Trophoblast cell (in vitro differentiated cells and primary cell): ENCODE measurements at regions not wholly inside any gene's neighbourhood (a gene's known extent, or its start where the extent isn't known, plus 50 kb on each side); places are given as distances from the start of the nearest gene placed in this dataset.

ENCODE experiments used
- DNase-seq, 2 donors: peaks; one replicate each; pipeline ENCODE4 v3.0.0-alpha.2; 2016
- H2AFZ ChIP-seq: 2 replicates; pipeline ENCODE4 v1.6.1; 2013; ENCODE audit warnings: low read length, moderate library complexity, mild to moderate bottlenecking; ENCODE audit not compliant: insufficient read depth, poor library complexity
- H2AK5ac ChIP-seq: 2 replicates; pipeline ENCODE4 v1.6.1; 2013; ENCODE audit warnings: mild to moderate bottlenecking, low read length
- H2BK120ac ChIP-seq: 2 replicates; pipeline ENCODE4 v1.6.1; 2013; ENCODE audit warnings: low read length, mild to moderate bottlenecking, moderate library complexity; ENCODE audit not compliant: insufficient read depth, poor library complexity
- H2BK12ac ChIP-seq: 2 replicates; pipeline ENCODE4 v1.6.1; 2013; ENCODE audit warnings: mild to moderate bottlenecking, low read length, moderate library complexity
- H2BK5ac ChIP-seq: 2 replicates; pipeline ENCODE4 v1.6.1; 2013; ENCODE audit warnings: low read length, low read depth, moderate library complexity, mild to moderate bottlenecking; ENCODE audit not compliant: poor library complexity
- H3K14ac ChIP-seq: 2 replicates; pipeline ENCODE4 v1.6.1; 2013; ENCODE audit warnings: mild to moderate bottlenecking, low read length
- H3K18ac ChIP-seq: 2 replicates; pipeline ENCODE4 v1.6.1; 2013; ENCODE audit warnings: mild to moderate bottlenecking, low read length
- H3K23ac ChIP-seq: 2 replicates; pipeline ENCODE4 v1.6.1; 2013; ENCODE audit warnings: low read length
- H3K27ac ChIP-seq: 2 replicates; pipeline ENCODE4 v1.5.1; 2013; ENCODE audit warnings: low read depth, mild to moderate bottlenecking, inconsistent platforms, low read length, moderate library complexity
- H3K27me3 ChIP-seq: 2 replicates; pipeline ENCODE4 v1.6.1; 2013; ENCODE audit warnings: inconsistent platforms, mild to moderate bottlenecking, low read length, moderate library complexity; ENCODE audit not compliant: insufficient read depth
- H3K36me3 ChIP-seq, 2 experiments: 1 replicate in 1 of 2; 2 replicates in 1 of 2; pipeline ENCODE4 v1.6.1; 2013; ENCODE audit warnings: low read length in 2 of 2, mild to moderate bottlenecking in 2 of 2, moderate library complexity in 1 of 2; ENCODE audit not compliant: insufficient read depth in 2 of 2, control insufficient read depth in 1 of 2
- H3K4ac ChIP-seq: 2 replicates; pipeline ENCODE4 v1.6.1; 2013; ENCODE audit warnings: low read depth, mild to moderate bottlenecking, low read length, moderate library complexity
- H3K4me1 ChIP-seq, 2 experiments: 1 replicate in 1 of 2; 2 replicates in 1 of 2; pipeline ENCODE4 v1.6.1; 2013; ENCODE audit warnings: low read length in 2 of 2, mild to moderate bottlenecking in 2 of 2, moderate library complexity in 1 of 2; ENCODE audit not compliant: insufficient read depth in 2 of 2, control insufficient read depth in 1 of 2
- H3K4me2 ChIP-seq: 2 replicates; pipeline ENCODE4 v1.6.1; 2013; ENCODE audit warnings: inconsistent platforms, mild to moderate bottlenecking, low read length, moderate library complexity
- H3K4me3 ChIP-seq: 2 replicates; pipeline ENCODE4 v1.5.1; 2013; ENCODE audit warnings: mild to moderate bottlenecking, low read depth, low read length, inconsistent platforms
- H3K79me1 ChIP-seq: one replicate; pipeline ENCODE4 v1.6.1; 2013; ENCODE audit warnings: low read length
- H3K79me2 ChIP-seq: 2 replicates; pipeline ENCODE4 v1.6.1; 2013; ENCODE audit warnings: low read length, mild to moderate bottlenecking; ENCODE audit not compliant: control insufficient read depth, insufficient read depth, poor library complexity
- H3K9ac ChIP-seq: 2 replicates; pipeline ENCODE4 v1.6.1; 2013; ENCODE audit warnings: mild to moderate bottlenecking, low read length
- H3K9me3 ChIP-seq: 2 replicates; pipeline ENCODE4 v1.6.1; 2013; ENCODE audit warnings: low read depth, mild to moderate bottlenecking, control low read depth, inconsistent platforms, low read length; ENCODE audit not compliant: insufficient read depth
- H4K12ac ChIP-seq: 2 replicates; pipeline ENCODE4 v1.6.1; 2013; ENCODE audit warnings: low read depth, mild to moderate bottlenecking, low read length, moderate library complexity
- H4K8ac ChIP-seq: 2 replicates; pipeline ENCODE4 v1.6.1; 2013; ENCODE audit warnings: low read depth, mild to moderate bottlenecking, low read length, moderate library complexity
- H4K91ac ChIP-seq: one replicate; pipeline ENCODE4 v1.6.1; 2013; ENCODE audit warnings: low read depth, mild to moderate bottlenecking, low read length, moderate library complexity
- WGBS: extraction: QIAGEN DNeasy Blood & Tissue Kit; methylation state at CpG from one replicate; pipeline ENCODE4 v1.1.7; 2013; ENCODE audit warnings: missing lambda C conversion rate; ENCODE audit not compliant: insufficient read length, insufficient coverage; ENCODE audit errors: extremely low coverage; 5-methylcytosine and 5-hydroxymethylcytosine counted together

- no peaks in the 10 kb centered on the region for H3K9me3 ChIP-seq
- H3K4me3 ChIP-seq = no peak overlapping the region
- no peak for DNase-seq
- no peak overlapping the region for H3K4me2 ChIP-seq
- H3K4me1 ChIP-seq = no peaks in the 10 kb centered on the region
- H2BK12ac ChIP-seq = no peak overlapping the region
- no CpG with 5 or more reads among the region's 25 CpGs for WGBS
- no peaks in the 10 kb centered on the region for H3K79me1 ChIP-seq
- H3K27me3 ChIP-seq = no peaks in the 10 kb centered on the region
- no peak overlapping the region for H4K12ac ChIP-seq
- H4K91ac ChIP-seq = no peak overlapping the region
- no peak overlapping the region for H3K9ac ChIP-seq
- no peaks in the 10 kb centered on the region for H3K79me2 ChIP-seq
- H2AK5ac ChIP-seq = no peak overlapping the region
- H3K23ac ChIP-seq = no peak overlapping the region
- no peak overlapping the region for H3K27ac ChIP-seq
- no peak overlapping the region for H2BK120ac ChIP-seq
- H3K18ac ChIP-seq = no peak overlapping the region
- H3K14ac ChIP-seq = no peak overlapping the region
- no peak overlapping the region for H2BK5ac ChIP-seq
- no peak overlapping the region for H4K8ac ChIP-seq
- no peak overlapping the region for H3K4ac ChIP-seq
- H3K36me3 ChIP-seq = no peaks in the 10 kb centered on the region
- no peak overlapping the region for H2AFZ ChIP-seq
Observed at GRCh38 chr3:104956620-104957345, 409.9 kb upstream of the ALCAM start.

- Histone ChIP-seq H2BK5ac (no peak overlapping the region), H3K9ac (no peak overlapping the region), H2BK120ac (no peak overlapping the region), H3K23ac (no peak overlapping the region), H3K4me2 (no peak overlapping the region), H3K18ac (no peak overlapping the region), H3K27ac (no peak overlapping the region), H3K27me3 (no peaks in the 10 kb centered on the region), H2AK5ac (no peak overlapping the region), H3K36me3 (no peaks in the 10 kb centered on the region), H3K9me3 (no peaks in the 10 kb centered on the region), H3K14ac (no peak overlapping the region), H3K79me1 (no peaks in the 10 kb centered on the region), H3K4ac (no peak overlapping the region), H3K79me2 (no peaks in the 10 kb centered on the region), H4K91ac (no peak overlapping the region), H3K4me3 (no peak overlapping the region), H2AFZ (no peak overlapping the region), H3K4me1 (peaks cover 0 to 3% of the 10 kb centered on the region in 2 experiments), H2BK12ac (no peak overlapping the region), H4K12ac (no peak overlapping the region), H4K8ac (no peak overlapping the region)
- no peak for DNase-seq
- no CpG with 5 or more reads among the region's 2 CpGs for WGBS
Observed at GRCh38 chr3:104960579-104960978, 406.1 kb upstream of the ALCAM start.

- no peak overlapping the region for H2BK5ac ChIP-seq
- H4K8ac ChIP-seq = no peak overlapping the region
- no peaks in the 10 kb centered on the region for H3K79me2 ChIP-seq
- no peak overlapping the region for H4K12ac ChIP-seq
- H3K4me1 ChIP-seq = peaks cover 0 to 3% of the 10 kb centered on the region in 2 experiments
- no peak overlapping the region for H2BK120ac ChIP-seq
- no peak overlapping the region for H2AK5ac ChIP-seq
- no peak overlapping the region for H3K18ac ChIP-seq
- H3K27me3 ChIP-seq = no peaks in the 10 kb centered on the region
- no peak overlapping the region for H3K9ac ChIP-seq
- no peaks in the 10 kb centered on the region for H3K9me3 ChIP-seq
- no peak overlapping the region for H3K4ac ChIP-seq
- no peak overlapping the region for H3K23ac ChIP-seq
- no peaks in the 10 kb centered on the region for H3K36me3 ChIP-seq
- no peak overlapping the region for H2BK12ac ChIP-seq
- H2AFZ ChIP-seq = no peak overlapping the region
- H3K14ac ChIP-seq = no peak overlapping the region
- no peak overlapping the region for H3K27ac ChIP-seq
- H3K4me2 ChIP-seq = no peak overlapping the region
- H3K79me1 ChIP-seq = no peaks in the 10 kb centered on the region
- no peak for DNase-seq
- no peak overlapping the region for H3K4me3 ChIP-seq
- WGBS = no CpG with 5 or more reads among the region's 1 CpG
- no peak overlapping the region for H4K91ac ChIP-seq
Observed at GRCh38 chr3:104961851-104962250, 404.9 kb upstream of the ALCAM start.

GRCh38 chr3:104974316-104974715 lies 392.4 kb upstream of the ALCAM start:
- Histone ChIP-seq H2AK5ac (no peak overlapping the region), H3K9me3 (no peaks in the 10 kb centered on the region), H3K4me1 (no peaks in the 10 kb centered on the region), H3K36me3 (no peaks in the 10 kb centered on the region), H3K4ac (no peak overlapping the region), H3K4me2 (no peak overlapping the region), H3K23ac (no peak overlapping the region), H2BK12ac (no peak overlapping the region), H3K79me1 (no peaks in the 10 kb centered on the region), H2BK120ac (no peak overlapping the region), H3K4me3 (no peak overlapping the region), H4K91ac (no peak overlapping the region), H3K79me2 (no peaks in the 10 kb centered on the region), H3K27me3 (no peaks in the 10 kb centered on the region), H2AFZ (no peak overlapping the region), H2BK5ac (no peak overlapping the region), H4K12ac (no peak overlapping the region), H3K14ac (no peak overlapping the region), H3K27ac (no peak overlapping the region), H3K18ac (no peak overlapping the region), H3K9ac (no peak overlapping the region), H4K8ac (no peak overlapping the region)
- DNase-seq = no peak
- WGBS = no CpG with 5 or more reads among the region's 5 CpGs
